Cardiac septum (tissue), 1 donor: ENCODE measurements at regions not wholly inside any gene's neighbourhood (a gene's known extent, or its start where the extent isn't known, plus 50 kb on each side); places are given as distances from the start of the nearest gene placed in this dataset.
"Not testable (repeated sequence)": the region's sequence is repeated elsewhere in the genome, so short reads cannot be mapped to it uniquely, and the experiment has no call there.

ENCODE experiments used
- DNase-seq: peaks from one replicate; pipeline ENCODE4 v3.0.0-alpha.2; 2020; ENCODE audit warnings: low spot score
- intact Hi-C: fragments of 100-400 bp; cut with DNase I; formaldehyde crosslinking; loops from one replicate; pipeline ENCODE4 v1.14.0; 2022
- donor health status: DM: no; HTN: no; CAD: no.

GRCh38 chr11:93902921-93903320, 52.5 kb upstream of the VSTM5 start:
- no peak for DNase-seq
- intact Hi-C loops: loop anchor here (10.0 kb wide), 1 partner anchor 522 kb away; no protein-coding TSS in a partner anchor

- intact Hi-C loops: loop anchor here (10.0 kb wide), 1 partner anchor 521 kb away; no protein-coding TSS in a partner anchor
- no peak for DNase-seq
Observed at GRCh38 chr11:93903989-93904388, 53.6 kb upstream of the VSTM5 start.

GRCh38 chr11:93904716-93905115, 54.3 kb upstream of the VSTM5 start:
- intact Hi-C loops: loop anchor here (10.0 kb wide), 1 partner anchor 520 kb away; no protein-coding TSS in a partner anchor

GRCh38 chr11:93905384-93905783, 55.0 kb upstream of the VSTM5 start:
- no peak for DNase-seq
- intact Hi-C loops: loop anchor here (10.0 kb wide), 1 partner anchor 519 kb away; no protein-coding TSS in a partner anchor

More at GRCh38 chr11:93904716-93905115, 54.3 kb upstream of the VSTM5 start:
- DNase-seq: no peak

- intact Hi-C loops: loop anchor here (10.0 kb wide), 1 partner anchor 518 kb away; no protein-coding TSS in a partner anchor
- no peak for DNase-seq
Observed at GRCh38 chr11:93906486-93906885, 56.1 kb upstream of the VSTM5 start.

GRCh38 chr11:93907901-93908300, 57.5 kb upstream of the VSTM5 start:
- DNase-seq: no peak
- intact Hi-C loops: loop anchor here (10.0 kb wide), 1 partner anchor 517 kb away; no protein-coding TSS in a partner anchor

GRCh38 chr11:93908689-93909088, 58.3 kb upstream of the VSTM5 start:
- DNase-seq: no peak
- intact Hi-C loops: loop anchor here (10.0 kb wide), 1 partner anchor 516 kb away; no protein-coding TSS in a partner anchor

- DNase-seq: no peak
- intact Hi-C loops: no loop called here
Observed at GRCh38 chr11:93917673-93918072, 67.3 kb upstream of the VSTM5 start.

- intact Hi-C loops: loop anchor here (10.0 kb wide), 1 partner anchor 483 kb away; the partner anchor contains the start of gene GPR83
- no peak for DNase-seq
Observed at GRCh38 chr11:93921695-93922468, 71.5 kb upstream of the VSTM5 start.

GRCh38 chr11:93922830-93923229, 72.4 kb upstream of the VSTM5 start:
- intact Hi-C loops: loop anchor here (10.0 kb wide), 1 partner anchor 482 kb away; the partner anchor contains the start of gene GPR83
- DNase-seq: no peak

- DNase-seq: not testable (repeated sequence)
- intact Hi-C loops: loop anchor here (10.0 kb wide), 1 partner anchor 479 kb away; the partner anchor contains the start of gene GPR83
Observed at GRCh38 chr11:93926099-93926498, 75.7 kb upstream of the VSTM5 start.

GRCh38 chr11:93929407-93929806, 79.0 kb upstream of the VSTM5 start:
- DNase-seq: no peak
- intact Hi-C loops: loop anchor here (10.0 kb wide), 1 partner anchor 475 kb away; the partner anchor contains the start of gene GPR83

- no peak for DNase-seq
- intact Hi-C loops: no loop called here
Observed at GRCh38 chr11:93933230-93933629, 82.8 kb upstream of the VSTM5 start.

- intact Hi-C loops: no loop called here
- no peak for DNase-seq
Observed at GRCh38 chr11:93935826-93936225, 85.3 kb upstream of the HEPHL1 start.

GRCh38 chr11:93936460-93936859, 84.7 kb upstream of the HEPHL1 start:
- intact Hi-C loops: no loop called here
- no peak for DNase-seq

- intact Hi-C loops: no loop called here
- DNase-seq: no peak
Observed at GRCh38 chr11:93939084-93939760, 81.9 kb upstream of the HEPHL1 start.

- intact Hi-C loops: no loop called here
- no peak for DNase-seq
Observed at GRCh38 chr11:93940395-93940794, 80.8 kb upstream of the HEPHL1 start.

- no peak for DNase-seq
- intact Hi-C loops: no loop called here
Observed at GRCh38 chr11:93942176-93942575, 79.0 kb upstream of the HEPHL1 start.

GRCh38 chr11:93945596-93945995, 75.6 kb upstream of the HEPHL1 start:
- DNase-seq: no peak
- intact Hi-C loops: no loop called here

- intact Hi-C loops: no loop called here
- DNase-seq: no peak
Observed at GRCh38 chr11:93952082-93952780, 68.9 kb upstream of the HEPHL1 start.
